Activated CD8-positive, alpha-beta T cell treated with anti-CD3 and anti-CD28 coated beads, Interleukin-2, amount 10 ng/mL, durations not matched to agents 7 days and 5 days (primary cell): ENCODE measurements at regions not wholly inside any gene's neighbourhood (a gene's known extent, or its start where the extent isn't known, plus 50 kb on each side); places are given as distances from the start of the nearest gene placed in this dataset.

Source experiments
- ATAC-seq: fragments of 150-1000 bp; cut with Tn5 transposase; one replicate; pipeline ENCODE4 v1.10.0; 2021; ENCODE audit warnings: moderate library complexity
- CTCF ChIA-PET: fragments of 350-600 bp; sonication (Branson Sonifier 250); formaldehyde crosslinking; loops from one replicate; lab custom pipeline; 2021; ENCODE audit warnings: antibody characterized with exemption; lab: Charles Lee
- POLR2A ChIA-PET: fragments of 350-600 bp; sonication (Branson Sonifier 250); formaldehyde crosslinking; loops from one replicate; lab custom pipeline; 2021; ENCODE audit warnings: antibody characterized with exemption; lab: Charles Lee
- DNase-seq: peaks from one replicate; pipeline ENCODE4 v3.0.0-alpha.2; 2020
- H3K27ac Mint-ChIP-seq: one replicate; pipeline ENCODE4 v1.8.0; 2021; ENCODE audit warnings: mild to moderate bottlenecking, mixed read lengths
- H3K27me3 Mint-ChIP-seq: one replicate; pipeline ENCODE4 v1.8.0; 2021; ENCODE audit warnings: low read depth, mixed read lengths
- H3K36me3 Mint-ChIP-seq: one replicate; pipeline ENCODE4 v1.8.0; 2021; ENCODE audit warnings: low read depth, mixed read lengths
- H3K4me1 Mint-ChIP-seq: one replicate; pipeline ENCODE4 v1.8.0; 2021; ENCODE audit warnings: low read depth, mixed read lengths
- H3K4me3 Mint-ChIP-seq: one replicate; pipeline ENCODE4 v1.8.0; 2021; ENCODE audit warnings: mild to moderate bottlenecking, mixed read lengths
- H3K9me3 Mint-ChIP-seq: one replicate; pipeline ENCODE4 v1.8.0; 2022; ENCODE audit warnings: mixed read lengths; ENCODE audit not compliant: insufficient read depth

- POLR2A ChIA-PET, result no interaction called here
- Mint-ChIP-seq H3K9me3 (peaks cover 5% of the 10 kb centered on the region), H3K4me3 (no peak overlapping the region), H3K4me1 (no peaks in the 10 kb centered on the region), H3K27me3 (no peaks in the 10 kb centered on the region), H3K36me3 (no peaks in the 10 kb centered on the region), H3K27ac (no peak overlapping the region)
- CTCF ChIA-PET, result no interaction called here
- ATAC-seq (no peak), DNase-seq (no peak)
These were observed 504.2 kb downstream of the RFC3 start for GRCh38 chr13:34322014-34322742.

DNA sequence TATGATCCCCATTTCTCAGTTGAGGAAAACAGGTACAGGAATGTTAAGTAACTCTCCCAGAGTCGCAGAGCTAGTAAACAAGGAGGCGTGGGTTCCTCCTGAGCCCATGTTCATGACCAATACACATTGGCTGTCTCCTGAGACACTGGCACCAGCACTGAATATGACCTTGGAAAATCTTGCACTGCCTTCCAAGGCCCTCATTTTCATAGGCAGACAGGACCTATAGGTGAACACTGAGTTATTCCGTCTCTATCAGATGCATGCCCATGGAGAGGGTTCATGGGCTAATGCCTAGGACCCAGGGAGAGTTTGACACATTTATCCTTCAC, 504.8 kb downstream of the RFC3 start:
- CTCF ChIA-PET, result no interaction called here
- Mint-ChIP-seq H3K4me1 (no peaks in the 10 kb centered on the region), H3K27ac (no peak overlapping the region), H3K36me3 (no peaks in the 10 kb centered on the region), H3K9me3 (peaks cover 5% of the 10 kb centered on the region), H3K4me3 (no peak overlapping the region), H3K27me3 (no peaks in the 10 kb centered on the region)
- POLR2A ChIA-PET, result no interaction called here
- no peak for DNase-seq
- no peak for ATAC-seq

DNA sequence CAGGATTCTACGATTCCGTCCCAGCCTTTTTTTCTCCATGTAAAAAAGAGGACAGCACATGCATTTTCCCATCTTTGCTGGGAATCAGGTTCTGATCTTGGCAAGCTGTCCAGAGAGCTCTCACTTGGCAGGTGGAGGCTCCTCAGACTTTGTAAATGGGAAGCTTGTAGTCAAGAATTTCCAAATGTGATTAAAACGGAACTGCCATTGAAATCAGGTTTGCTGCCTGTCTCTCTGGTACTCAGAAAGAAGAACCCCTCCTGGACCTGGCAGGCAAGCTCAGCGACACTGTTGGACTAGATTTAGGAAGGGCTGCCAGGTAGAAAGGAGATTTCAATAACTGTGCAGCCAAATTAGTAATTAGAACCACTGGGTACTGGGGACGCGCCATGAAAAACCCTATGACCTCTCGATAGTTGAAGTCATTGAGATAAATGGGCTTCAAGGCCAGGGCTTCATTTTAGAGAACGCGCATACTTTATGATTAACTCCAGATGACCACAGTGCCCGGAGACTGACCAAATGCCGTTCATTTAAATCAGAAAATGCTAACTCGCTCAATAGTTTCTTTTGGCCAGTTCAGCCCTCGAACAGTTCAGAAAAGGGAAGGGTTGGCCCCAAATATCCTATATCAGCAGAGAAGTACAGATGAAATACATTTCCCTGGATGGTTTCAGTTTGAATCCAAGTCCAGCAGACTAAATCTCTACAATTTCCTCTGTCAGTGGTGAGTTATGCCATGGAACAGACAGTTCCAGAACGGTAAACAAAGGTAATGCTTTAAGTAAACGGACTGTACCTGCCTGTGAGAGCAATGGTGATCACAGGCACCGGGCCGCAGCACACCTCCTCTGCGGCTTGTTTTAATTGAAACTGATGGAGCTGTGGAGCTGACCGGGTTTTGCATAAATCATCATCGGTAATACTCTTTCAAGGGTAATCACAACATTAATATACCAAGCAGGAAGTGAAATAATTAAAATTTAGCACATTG, 517.4 kb downstream of the RFC3 start:
- Mint-ChIP-seq H3K27ac (no peak overlapping the region), H3K4me3 (no peak overlapping the region), H3K36me3 (no peaks in the 10 kb centered on the region), H3K9me3 (peaks cover 6% of the 10 kb centered on the region), H3K27me3 (no peaks in the 10 kb centered on the region), H3K4me1 (no peaks in the 10 kb centered on the region)
- DNase-seq (no peak), ATAC-seq (no peak)
- ChIA-PET CTCF (interaction anchor here (0.8 kb wide), 1 partner anchor 162 kb away, joined by 3 read pairs; no protein-coding TSS in a partner anchor), POLR2A (no interaction called here)

- Mint-ChIP-seq H3K36me3 (no peaks in the 10 kb centered on the region), H3K27me3 (no peaks in the 10 kb centered on the region), H3K27ac (no peak overlapping the region), H3K9me3 (peaks cover 6% of the 10 kb centered on the region), H3K4me1 (no peaks in the 10 kb centered on the region), H3K4me3 (no peak overlapping the region)
- CTCF ChIA-PET, result no interaction called here
- DNase-seq (no peak), ATAC-seq (no peak)
- POLR2A ChIA-PET, result no interaction called here
These were observed 520.2 kb downstream of the RFC3 start for GRCh38 chr13:34338102-34338501.

GRCh38 chr13:34340534-34340933, 522.6 kb downstream of the RFC3 start:
- ATAC-seq (no peak), DNase-seq (no peak)
- no peaks in the 10 kb centered on the region for H3K4me1 Mint-ChIP-seq
- H3K36me3 Mint-ChIP-seq, result no peaks in the 10 kb centered on the region
- H3K9me3 Mint-ChIP-seq, result no peaks in the 10 kb centered on the region
- ChIA-PET POLR2A (no interaction called here), CTCF (no interaction called here)
- no peak overlapping the region for H3K4me3 Mint-ChIP-seq
- no peak overlapping the region for H3K27ac Mint-ChIP-seq
- H3K27me3 Mint-ChIP-seq, result no peaks in the 10 kb centered on the region

DNA sequence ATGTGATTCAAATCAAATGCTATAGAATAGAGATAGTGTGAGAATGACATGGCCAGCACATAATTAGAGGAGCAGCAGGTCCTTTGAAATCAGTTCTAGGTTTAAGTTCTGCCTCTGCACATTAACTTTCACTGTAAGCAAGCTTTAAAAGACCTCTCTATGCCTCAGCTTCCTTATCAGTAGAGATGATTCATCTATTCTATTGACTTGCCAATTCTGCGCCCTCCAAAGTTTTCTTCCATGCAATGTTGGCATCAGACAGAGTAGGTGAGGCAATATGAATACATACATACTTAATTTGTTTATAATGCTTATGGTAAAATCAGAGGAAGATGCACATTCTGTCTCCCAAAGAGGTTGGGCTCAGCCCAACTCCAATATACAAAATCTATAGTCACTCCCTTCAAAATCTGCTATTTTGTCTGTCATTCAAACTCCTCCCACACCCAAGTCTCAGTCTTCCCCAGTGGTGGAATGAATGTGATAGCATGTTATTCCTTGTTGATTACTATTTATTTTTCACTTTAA, 525.5 kb downstream of the RFC3 start:
- DNase-seq (no peak), ATAC-seq (no peak)
- no peak overlapping the region for H3K4me3 Mint-ChIP-seq
- POLR2A ChIA-PET, result no interaction called here
- H3K9me3 Mint-ChIP-seq, result peaks cover 4% of the 10 kb centered on the region
- no peaks in the 10 kb centered on the region for H3K27me3 Mint-ChIP-seq
- no peaks in the 10 kb centered on the region for H3K36me3 Mint-ChIP-seq
- no peak overlapping the region for H3K27ac Mint-ChIP-seq
- CTCF ChIA-PET, result no interaction called here
- H3K4me1 Mint-ChIP-seq, result no peaks in the 10 kb centered on the region

DNA sequence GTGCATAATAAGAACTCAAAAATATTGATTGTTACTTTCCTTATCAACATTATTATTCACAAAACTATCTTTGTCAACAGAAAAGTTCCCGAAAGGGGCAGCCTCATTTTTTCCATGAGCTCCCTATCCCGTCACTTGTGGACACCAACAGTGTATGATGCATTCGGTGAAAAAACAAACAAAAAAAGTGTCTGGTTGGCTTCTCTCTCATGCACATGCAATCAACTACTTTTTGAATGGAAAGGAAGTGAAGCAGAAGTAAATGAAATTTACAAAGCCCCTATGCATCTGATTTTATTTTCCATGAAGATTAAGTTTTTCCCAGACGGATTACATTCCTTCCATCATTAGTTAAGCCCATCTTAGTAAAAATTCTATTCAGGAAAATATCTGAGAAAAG, 526.9 kb downstream of the RFC3 start:
- Mint-ChIP-seq H3K4me1 (no peaks in the 10 kb centered on the region), H3K36me3 (no peaks in the 10 kb centered on the region), H3K27ac (no peak overlapping the region), H3K4me3 (no peak overlapping the region), H3K27me3 (no peaks in the 10 kb centered on the region), H3K9me3 (peaks cover 4% of the 10 kb centered on the region)
- no peak for DNase-seq
- ChIA-PET CTCF (no interaction called here), POLR2A (no interaction called here)
- no peak for ATAC-seq

- H3K36me3 Mint-ChIP-seq, result no peaks in the 10 kb centered on the region
- H3K4me1 Mint-ChIP-seq, result no peaks in the 10 kb centered on the region
- CTCF ChIA-PET, result no interaction called here
- DNase-seq (no peak), ATAC-seq (no peak)
- H3K4me3 Mint-ChIP-seq, result no peak overlapping the region
- POLR2A ChIA-PET, result no interaction called here
- H3K27me3 Mint-ChIP-seq, result no peaks in the 10 kb centered on the region
- H3K9me3 Mint-ChIP-seq, result peaks cover 4% of the 10 kb centered on the region
- no peak overlapping the region for H3K27ac Mint-ChIP-seq
These were observed 527.5 kb downstream of the RFC3 start for GRCh38 chr13:34345258-34345965.

DNA sequence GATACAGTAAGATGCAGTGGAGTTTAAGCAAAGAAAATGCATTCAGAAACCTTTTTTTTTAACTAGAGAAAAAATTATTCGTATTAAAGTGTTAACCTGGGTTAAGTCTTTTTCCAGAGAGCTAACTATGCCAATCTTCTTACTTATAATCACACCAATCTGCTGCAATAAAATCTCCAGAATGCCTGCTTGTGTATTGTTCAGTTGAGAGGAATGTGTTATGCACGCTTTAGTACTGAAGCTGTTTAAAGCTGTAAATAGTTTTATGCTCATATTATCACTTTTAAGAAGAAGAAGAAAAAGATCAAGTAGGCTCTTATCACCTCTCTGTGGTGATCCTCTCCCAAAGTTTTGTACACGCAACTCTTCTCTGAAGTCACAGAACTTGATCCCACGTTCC, 528.7 kb downstream of the RFC3 start:
- ATAC-seq, result no peak
- no peak overlapping the region for H3K27ac Mint-ChIP-seq
- no peaks in the 10 kb centered on the region for H3K36me3 Mint-ChIP-seq
- no peaks in the 10 kb centered on the region for H3K27me3 Mint-ChIP-seq
- ChIA-PET POLR2A (no interaction called here), CTCF (no interaction called here)
- peaks cover 4% of the 10 kb centered on the region for H3K9me3 Mint-ChIP-seq
- no peak for DNase-seq
- no peak overlapping the region for H3K4me3 Mint-ChIP-seq
- H3K4me1 Mint-ChIP-seq, result no peaks in the 10 kb centered on the region

GRCh38 chr13:34347784-34348573, 530.0 kb downstream of the RFC3 start:
- Mint-ChIP-seq H3K27me3 (no peaks in the 10 kb centered on the region), H3K36me3 (no peaks in the 10 kb centered on the region), H3K9me3 (peaks cover 4% of the 10 kb centered on the region), H3K27ac (no peak overlapping the region), H3K4me3 (no peak overlapping the region), H3K4me1 (no peaks in the 10 kb centered on the region)
- ChIA-PET CTCF (no interaction called here), POLR2A (no interaction called here)
- ATAC-seq (no peak), DNase-seq (no peak)

GRCh38 chr13:34349091-34349722, 531.3 kb downstream of the RFC3 start:
- Mint-ChIP-seq H3K27ac (no peak overlapping the region), H3K4me1 (no peaks in the 10 kb centered on the region), H3K27me3 (no peaks in the 10 kb centered on the region), H3K9me3 (peaks cover 4% of the 10 kb centered on the region), H3K36me3 (no peaks in the 10 kb centered on the region), H3K4me3 (no peak overlapping the region)
- POLR2A ChIA-PET, result no interaction called here
- ATAC-seq, result no peak
- CTCF ChIA-PET, result no interaction called here
- DNase-seq, result no peak
